PFSK-1 (cell line): ENCODE measurements at regions not wholly inside any gene's neighbourhood (a gene's known extent, or its start where the extent isn't known, plus 50 kb on each side); places are given as distances from the start of the nearest gene placed in this dataset.

Experiments
- FOXP2 ChIP-seq: optimal IDR thresholded peaks from 2 replicates; pipeline ENCODE3; 2011; ENCODE audit warnings: borderline replicate concordance, control low read depth, inconsistent platforms; ENCODE audit not compliant: insufficient read depth; ENCODE audit errors: extremely low read length, extremely low read depth
- POLR2AphosphoS5 ChIP-seq: IDR thresholded peaks from 2 replicates; pipeline ENCODE4 v1.6.1; 2012; ENCODE audit warnings: low read depth, mild to moderate bottlenecking, control low read depth, low read length, moderate library complexity
- SIN3A ChIP-seq: IDR thresholded peaks from 2 replicates; pipeline ENCODE4 v1.6.1; 2012; ENCODE audit warnings: mild to moderate bottlenecking, low read length, moderate library complexity, borderline replicate concordance; ENCODE audit not compliant: insufficient read depth
- TAF1 ChIP-seq: IDR thresholded peaks from 2 replicates; pipeline ENCODE4 v1.6.1; 2012; ENCODE audit warnings: low read length, control low read depth, borderline replicate concordance; ENCODE audit not compliant: insufficient read depth
- TF ChIP-seq, protein P1 (sequence below), 2 experiments: IDR thresholded peaks; 2 replicates each; pipeline versions ENCODE4 v1.6.1 to v1.8.0; 2011 to 2012; ENCODE audit warnings: low read depth in 2 of 2, low read length in 2 of 2, control low read depth in 1 of 2, inconsistent platforms in 1 of 2, mild to moderate bottlenecking in 1 of 2, moderate library complexity in 1 of 2; ENCODE audit not compliant: insufficient read depth in 1 of 2

DNA sequence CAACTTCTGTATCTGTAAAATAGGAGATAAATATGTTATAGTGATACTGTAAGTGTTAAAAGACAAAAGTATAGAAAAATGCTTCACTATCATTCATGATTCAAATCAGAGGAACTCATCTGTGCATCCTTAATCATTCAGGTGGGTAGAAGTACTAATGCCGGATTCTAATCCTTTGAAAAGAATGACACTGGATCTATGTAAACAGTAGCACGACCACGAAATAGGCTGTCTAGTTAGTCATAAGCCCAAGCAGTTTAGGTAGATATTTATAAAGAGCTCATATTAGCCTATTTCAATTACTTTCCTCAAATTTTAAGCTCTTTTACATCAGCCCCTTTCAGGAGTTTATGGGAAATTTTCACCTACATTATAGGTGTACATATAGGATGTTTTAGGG is 437.9 kb downstream of the SOX2 start:
- no peak for TF ChIP-seq POLR2AphosphoS5
- TF ChIP-seq, protein P1, sequence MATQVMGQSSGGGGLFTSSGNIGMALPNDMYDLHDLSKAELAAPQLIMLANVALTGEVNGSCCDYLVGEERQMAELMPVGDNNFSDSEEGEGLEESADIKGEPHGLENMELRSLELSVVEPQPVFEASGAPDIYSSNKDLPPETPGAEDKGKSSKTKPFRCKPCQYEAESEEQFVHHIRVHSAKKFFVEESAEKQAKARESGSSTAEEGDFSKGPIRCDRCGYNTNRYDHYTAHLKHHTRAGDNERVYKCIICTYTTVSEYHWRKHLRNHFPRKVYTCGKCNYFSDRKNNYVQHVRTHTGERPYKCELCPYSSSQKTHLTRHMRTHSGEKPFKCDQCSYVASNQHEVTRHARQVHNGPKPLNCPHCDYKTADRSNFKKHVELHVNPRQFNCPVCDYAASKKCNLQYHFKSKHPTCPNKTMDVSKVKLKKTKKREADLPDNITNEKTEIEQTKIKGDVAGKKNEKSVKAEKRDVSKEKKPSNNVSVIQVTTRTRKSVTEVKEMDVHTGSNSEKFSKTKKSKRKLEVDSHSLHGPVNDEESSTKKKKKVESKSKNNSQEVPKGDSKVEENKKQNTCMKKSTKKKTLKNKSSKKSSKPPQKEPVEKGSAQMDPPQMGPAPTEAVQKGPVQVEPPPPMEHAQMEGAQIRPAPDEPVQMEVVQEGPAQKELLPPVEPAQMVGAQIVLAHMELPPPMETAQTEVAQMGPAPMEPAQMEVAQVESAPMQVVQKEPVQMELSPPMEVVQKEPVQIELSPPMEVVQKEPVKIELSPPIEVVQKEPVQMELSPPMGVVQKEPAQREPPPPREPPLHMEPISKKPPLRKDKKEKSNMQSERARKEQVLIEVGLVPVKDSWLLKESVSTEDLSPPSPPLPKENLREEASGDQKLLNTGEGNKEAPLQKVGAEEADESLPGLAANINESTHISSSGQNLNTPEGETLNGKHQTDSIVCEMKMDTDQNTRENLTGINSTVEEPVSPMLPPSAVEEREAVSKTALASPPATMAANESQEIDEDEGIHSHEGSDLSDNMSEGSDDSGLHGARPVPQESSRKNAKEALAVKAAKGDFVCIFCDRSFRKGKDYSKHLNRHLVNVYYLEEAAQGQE (IDR thresholded peaks at IDR 0.05; ENCODE audit: insufficient read depth in 1 of 2, low read depth in 2 of 2, low read length in 2 of 2): no peak
- no peak for TF ChIP-seq FOXP2
- TF ChIP-seq TAF1: no peak
- no peak for TF ChIP-seq SIN3A

DNA sequence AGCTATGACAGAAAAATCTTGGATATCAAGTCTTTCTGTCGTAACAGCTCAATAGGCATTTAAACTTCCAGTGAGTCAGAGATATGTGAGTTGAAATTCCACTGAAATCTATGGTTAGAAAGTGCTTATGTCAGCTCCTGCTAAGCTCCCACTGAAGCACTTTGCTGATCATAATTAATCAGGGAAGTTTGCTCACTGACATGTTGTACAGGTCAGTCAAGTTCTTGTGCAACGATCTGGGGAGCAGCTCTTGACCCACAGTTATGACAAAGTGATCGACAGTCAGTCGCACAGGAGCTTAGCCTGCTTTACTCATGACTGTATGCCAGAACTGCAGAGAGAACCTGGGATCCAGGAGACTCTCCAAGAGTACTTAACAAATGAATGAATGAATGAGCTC is 453.5 kb downstream of the SOX2 start:
- no peak for TF ChIP-seq TAF1
- no peak for TF ChIP-seq SIN3A
- TF ChIP-seq FOXP2: no peak
- TF ChIP-seq, protein P1 (IDR thresholded peaks at IDR 0.05; ENCODE audit: insufficient read depth in 1 of 2, low read depth in 2 of 2, low read length in 2 of 2): no peak
- no peak for TF ChIP-seq POLR2AphosphoS5

- TF ChIP-seq FOXP2 (no peak), POLR2AphosphoS5 (no peak), TAF1 (no peak), SIN3A (no peak)
- TF ChIP-seq, protein P1 (IDR thresholded peaks at IDR 0.05; ENCODE audit: insufficient read depth in 1 of 2, low read depth in 2 of 2, low read length in 2 of 2): no peak
These were observed 460.8 kb downstream of the SOX2 start for GRCh38 chr3:182172534-182172933.

- TF ChIP-seq, protein P1 (IDR thresholded peaks at IDR 0.05; ENCODE audit: insufficient read depth in 1 of 2, low read depth in 2 of 2, low read length in 2 of 2): no peak
- TF ChIP-seq SIN3A (no peak), FOXP2 (no peak), TAF1 (no peak), POLR2AphosphoS5 (no peak)
These were observed 466.9 kb downstream of the SOX2 start for GRCh38 chr3:182178488-182179200.

GRCh38 chr3:182179631-182180030 is 467.9 kb downstream of the SOX2 start:
- TF ChIP-seq POLR2AphosphoS5 (no peak), FOXP2 (no peak), TAF1 (no peak), SIN3A (no peak)
- TF ChIP-seq, protein P1 (IDR thresholded peaks at IDR 0.05; ENCODE audit: insufficient read depth in 1 of 2, low read depth in 2 of 2, low read length in 2 of 2): no peak
